Activated naive CD8-positive, alpha-beta T cell treated with anti-CD3 and anti-CD28 coated beads, Interleukin-2, amount 50 U/mL, for 24 hours (primary cell): ENCODE measurements at regions not wholly inside any gene's neighbourhood (a gene's known extent, or its start where the extent isn't known, plus 50 kb on each side); places are given as distances from the start of the nearest gene placed in this dataset.

Experiments
- ATAC-seq: fragments of 150-1000 bp; cut with Tn5 transposase; one replicate; pipeline ENCODE4 v1.10.0; 2021
- DNase-seq: peaks from one replicate; pipeline ENCODE4 v3.0.0; 2021
- H3K27ac Mint-ChIP-seq: one replicate; pipeline ENCODE4 v1.8.0; 2021; ENCODE audit warnings: mild to moderate bottlenecking, mixed read lengths
- H3K27me3 Mint-ChIP-seq: one replicate; pipeline ENCODE4 v1.8.0; 2021; ENCODE audit warnings: mixed read lengths
- H3K36me3 Mint-ChIP-seq: one replicate; pipeline ENCODE4 v1.8.0; 2021; ENCODE audit warnings: low read depth, mixed read lengths
- H3K4me1 Mint-ChIP-seq: one replicate; pipeline ENCODE4 v1.8.0; 2021; ENCODE audit warnings: mixed read lengths
- H3K4me3 Mint-ChIP-seq: one replicate; pipeline ENCODE4 v1.8.0; 2021; ENCODE audit warnings: mild to moderate bottlenecking, moderate library complexity, mixed read lengths
- H3K9me3 Mint-ChIP-seq: one replicate; pipeline ENCODE4 v1.8.0; 2021; ENCODE audit warnings: mixed read lengths

GRCh38 chrX:1911401-1912128, 296.7 kb downstream of the ASMT start:
- Mint-ChIP-seq H3K27me3 (peaks cover 16% of the 10 kb centered on the region), H3K4me3 (no peak overlapping the region), H3K36me3 (no peaks in the 10 kb centered on the region), H3K4me1 (no peaks in the 10 kb centered on the region), H3K9me3 (no peaks in the 10 kb centered on the region), H3K27ac (no peak overlapping the region)
- DNase-seq (no peak), ATAC-seq (no peak)

GRCh38 chrX:1912193-1912592, 297.3 kb downstream of the ASMT start:
- Mint-ChIP-seq H3K4me3 (no peak overlapping the region), H3K9me3 (no peaks in the 10 kb centered on the region), H3K4me1 (no peaks in the 10 kb centered on the region), H3K27me3 (peaks cover 16% of the 10 kb centered on the region), H3K36me3 (no peaks in the 10 kb centered on the region), H3K27ac (no peak overlapping the region)
- DNase-seq = no peak
- no peak for ATAC-seq

- H3K36me3 Mint-ChIP-seq = no peaks in the 10 kb centered on the region
- H3K9me3 Mint-ChIP-seq = no peaks in the 10 kb centered on the region
- no peaks in the 10 kb centered on the region for H3K4me1 Mint-ChIP-seq
- ATAC-seq (no peak), DNase-seq (no peak)
- peaks cover 16% of the 10 kb centered on the region for H3K27me3 Mint-ChIP-seq
- H3K27ac Mint-ChIP-seq = no peak overlapping the region
- no peak overlapping the region for H3K4me3 Mint-ChIP-seq
Observed at GRCh38 chrX:1914606-1915365, 299.9 kb downstream of the ASMT start.

- peaks cover 2% of the 10 kb centered on the region for H3K27me3 Mint-ChIP-seq
- H3K9me3 Mint-ChIP-seq = peaks cover 3% of the 10 kb centered on the region
- no peak for ATAC-seq
- H3K4me1 Mint-ChIP-seq = no peaks in the 10 kb centered on the region
- no peak overlapping the region for H3K27ac Mint-ChIP-seq
- DNase-seq = no peak
- no peaks in the 10 kb centered on the region for H3K36me3 Mint-ChIP-seq
- H3K4me3 Mint-ChIP-seq = no peak overlapping the region
Observed at GRCh38 chrX:1918780-1919179, 303.9 kb downstream of the ASMT start.

GRCh38 chrX:1925053-1925481, 310.2 kb downstream of the ASMT start:
- Mint-ChIP-seq H3K27ac (no peak overlapping the region), H3K36me3 (no peaks in the 10 kb centered on the region), H3K9me3 (peaks cover 6% of the 10 kb centered on the region), H3K27me3 (peaks cover 10% of the 10 kb centered on the region), H3K4me3 (no peak overlapping the region), H3K4me1 (peaks cover 2% of the 10 kb centered on the region)
- DNase-seq = no peak
- no peak for ATAC-seq

DNA sequence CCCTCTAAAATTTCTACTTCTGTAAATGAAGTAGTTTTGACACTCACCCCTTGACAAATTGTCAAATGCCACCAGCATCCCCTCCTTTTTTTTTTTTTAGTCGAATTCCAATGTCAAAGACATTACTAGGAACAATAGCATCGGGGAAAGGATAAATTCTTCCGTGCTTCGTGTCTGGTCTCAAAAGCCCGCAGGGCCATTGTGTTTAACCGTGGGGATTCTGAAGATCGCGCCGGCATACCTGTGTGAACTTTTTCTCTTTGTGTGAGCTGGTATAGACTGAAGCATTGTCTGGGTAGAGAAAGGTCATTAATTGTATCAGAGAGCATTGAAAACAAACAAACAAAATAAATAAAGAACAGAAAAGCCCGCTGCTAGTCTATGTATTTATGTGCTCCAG, 313.9 kb downstream of the ASMT start:
- Mint-ChIP-seq H3K27ac (no peak overlapping the region), H3K4me1 (peaks cover 2% of the 10 kb centered on the region), H3K36me3 (no peaks in the 10 kb centered on the region), H3K4me3 (no peak overlapping the region), H3K27me3 (peaks cover 8% of the 10 kb centered on the region), H3K9me3 (peaks cover 3% of the 10 kb centered on the region)
- ATAC-seq = no peak
- DNase-seq = no peak

DNA sequence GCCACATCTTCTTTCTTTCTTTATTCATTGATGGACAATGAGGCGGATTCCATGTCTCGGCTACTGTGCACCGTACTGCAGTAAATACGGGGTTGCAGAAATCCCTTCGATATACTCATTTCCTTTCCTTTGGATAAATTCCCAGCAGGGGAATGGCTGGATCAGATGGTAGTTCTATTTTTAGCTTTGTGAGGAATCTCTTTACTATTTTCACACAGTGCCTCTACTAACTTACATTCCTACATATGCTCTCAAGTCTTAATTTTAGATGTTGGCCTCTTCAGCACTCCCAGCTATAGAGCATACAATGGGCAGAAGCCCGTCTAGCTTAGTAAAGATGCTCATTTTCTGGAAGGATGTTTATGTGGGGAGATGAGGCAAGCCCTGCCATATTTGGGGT, 317.4 kb downstream of the ASMT start:
- Mint-ChIP-seq H3K4me1 (no peaks in the 10 kb centered on the region), H3K27ac (no peak overlapping the region), H3K36me3 (no peaks in the 10 kb centered on the region), H3K9me3 (peaks cover 7% of the 10 kb centered on the region), H3K27me3 (no peaks in the 10 kb centered on the region), H3K4me3 (no peak overlapping the region)
- no peak for ATAC-seq
- no peak for DNase-seq

GRCh38 chrX:1933964-1934363, 319.1 kb downstream of the ASMT start:
- DNase-seq = no peak
- Mint-ChIP-seq H3K27me3 (no peaks in the 10 kb centered on the region), H3K9me3 (peaks cover 13% of the 10 kb centered on the region), H3K27ac (no peak overlapping the region), H3K4me3 (no peak overlapping the region), H3K4me1 (no peaks in the 10 kb centered on the region), H3K36me3 (no peaks in the 10 kb centered on the region)
- ATAC-seq = no peak

- Mint-ChIP-seq H3K4me1 (no peaks in the 10 kb centered on the region), H3K9me3 (peaks cover 15% of the 10 kb centered on the region), H3K27ac (no peak overlapping the region)
Observed at GRCh38 chrX:1935805-1936204, 320.9 kb downstream of the ASMT start.

GRCh38 chrX:1938190-1938589, 323.3 kb downstream of the ASMT start:
- no peak overlapping the region for H3K4me3 Mint-ChIP-seq
- H3K4me1 Mint-ChIP-seq = no peaks in the 10 kb centered on the region
- no peaks in the 10 kb centered on the region for H3K27me3 Mint-ChIP-seq
- H3K27ac Mint-ChIP-seq = no peak overlapping the region
- ATAC-seq (no peak), DNase-seq (no peak)
- H3K9me3 Mint-ChIP-seq = peaks cover 15% of the 10 kb centered on the region
- no peaks in the 10 kb centered on the region for H3K36me3 Mint-ChIP-seq

More at GRCh38 chrX:1935805-1936204, 320.9 kb downstream of the ASMT start:
- H3K27me3 Mint-ChIP-seq = no peaks in the 10 kb centered on the region
- ATAC-seq (no peak), DNase-seq (no peak)
- H3K36me3 Mint-ChIP-seq = no peaks in the 10 kb centered on the region
- H3K4me3 Mint-ChIP-seq = no peak overlapping the region

DNA sequence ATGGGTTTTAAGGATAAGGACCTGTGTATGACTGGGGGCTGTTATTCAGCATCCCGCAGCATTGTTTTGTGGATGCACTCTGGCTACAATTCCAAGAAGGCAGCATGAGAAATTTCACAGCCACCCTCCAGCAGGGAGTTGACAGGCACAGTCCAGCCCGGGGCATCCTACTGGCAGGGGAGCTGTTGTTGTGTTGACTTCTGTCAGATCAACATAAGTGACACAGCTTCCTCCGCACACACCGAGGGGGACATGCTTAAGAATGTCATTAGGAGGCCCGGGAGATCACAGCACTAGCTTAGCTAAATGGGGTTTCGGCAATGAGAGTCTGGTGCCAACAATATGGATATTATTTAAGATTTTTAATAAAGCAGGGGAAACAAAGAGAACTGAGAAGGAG, 326.5 kb downstream of the ASMT start:
- H3K4me3 Mint-ChIP-seq = no peak overlapping the region
- DNase-seq (no peak), ATAC-seq (no peak)
- no peaks in the 10 kb centered on the region for H3K36me3 Mint-ChIP-seq
- peaks cover 11% of the 10 kb centered on the region for H3K9me3 Mint-ChIP-seq
- no peaks in the 10 kb centered on the region for H3K4me1 Mint-ChIP-seq
- no peaks in the 10 kb centered on the region for H3K27me3 Mint-ChIP-seq
- H3K27ac Mint-ChIP-seq = no peak overlapping the region

GRCh38 chrX:1945879-1946278, 331.0 kb downstream of the ASMT start:
- H3K9me3 Mint-ChIP-seq = no peaks in the 10 kb centered on the region
- no peaks in the 10 kb centered on the region for H3K4me1 Mint-ChIP-seq
- H3K27me3 Mint-ChIP-seq = no peaks in the 10 kb centered on the region
- no peak overlapping the region for H3K27ac Mint-ChIP-seq
- H3K36me3 Mint-ChIP-seq = no peaks in the 10 kb centered on the region
- H3K4me3 Mint-ChIP-seq = no peak overlapping the region
- DNase-seq = no peak
- no peak for ATAC-seq

DNA sequence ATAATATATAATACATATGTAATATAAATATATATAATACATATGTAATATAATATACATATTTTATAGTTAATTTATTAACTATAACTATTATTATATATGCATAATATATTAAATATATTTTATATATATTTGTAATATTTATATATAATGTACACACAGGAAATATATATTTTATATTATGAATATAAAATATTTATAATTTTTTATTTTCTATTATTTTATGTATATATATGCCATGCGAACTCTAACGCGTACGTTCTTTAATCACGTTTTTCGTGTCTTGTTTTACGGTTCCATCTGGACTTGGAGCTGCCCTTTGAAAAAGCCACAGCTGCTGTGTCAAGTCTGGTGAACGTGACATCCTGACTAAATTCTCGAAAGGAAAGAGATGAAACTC, 332.1 kb downstream of the ASMT start:
- ATAC-seq (no peak), DNase-seq (no peak)
- Mint-ChIP-seq H3K4me3 (no peak overlapping the region), H3K4me1 (no peaks in the 10 kb centered on the region), H3K27me3 (no peaks in the 10 kb centered on the region), H3K36me3 (no peaks in the 10 kb centered on the region), H3K27ac (no peak overlapping the region), H3K9me3 (no peaks in the 10 kb centered on the region)
